ENCODE measurements at regions not wholly inside any gene's neighbourhood (a gene's known extent, or its start where the extent isn't known, plus 50 kb on each side); places are given as distances from the start of the nearest gene placed in this dataset.

DNA sequence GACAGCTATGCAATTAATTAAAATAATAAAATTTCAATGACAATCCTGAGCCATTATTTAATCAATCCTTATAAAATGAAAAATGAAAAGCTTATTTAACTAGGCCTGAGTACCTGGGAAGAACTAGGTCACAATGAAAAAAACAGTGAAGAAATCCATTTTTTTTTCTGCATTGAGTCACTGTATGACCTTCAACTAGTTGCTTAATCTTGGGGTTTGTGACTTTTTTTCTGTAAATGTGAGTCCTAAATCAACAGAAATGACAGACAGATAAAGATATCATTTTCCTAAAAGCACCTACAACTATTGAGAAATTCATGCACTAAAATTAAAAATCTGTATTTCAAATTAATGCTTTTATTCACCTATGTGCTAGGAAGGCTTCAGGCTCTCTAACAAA is 96.8 kb downstream of the TMEM26 start:
- TF ChIP-seq, protein P1, sequence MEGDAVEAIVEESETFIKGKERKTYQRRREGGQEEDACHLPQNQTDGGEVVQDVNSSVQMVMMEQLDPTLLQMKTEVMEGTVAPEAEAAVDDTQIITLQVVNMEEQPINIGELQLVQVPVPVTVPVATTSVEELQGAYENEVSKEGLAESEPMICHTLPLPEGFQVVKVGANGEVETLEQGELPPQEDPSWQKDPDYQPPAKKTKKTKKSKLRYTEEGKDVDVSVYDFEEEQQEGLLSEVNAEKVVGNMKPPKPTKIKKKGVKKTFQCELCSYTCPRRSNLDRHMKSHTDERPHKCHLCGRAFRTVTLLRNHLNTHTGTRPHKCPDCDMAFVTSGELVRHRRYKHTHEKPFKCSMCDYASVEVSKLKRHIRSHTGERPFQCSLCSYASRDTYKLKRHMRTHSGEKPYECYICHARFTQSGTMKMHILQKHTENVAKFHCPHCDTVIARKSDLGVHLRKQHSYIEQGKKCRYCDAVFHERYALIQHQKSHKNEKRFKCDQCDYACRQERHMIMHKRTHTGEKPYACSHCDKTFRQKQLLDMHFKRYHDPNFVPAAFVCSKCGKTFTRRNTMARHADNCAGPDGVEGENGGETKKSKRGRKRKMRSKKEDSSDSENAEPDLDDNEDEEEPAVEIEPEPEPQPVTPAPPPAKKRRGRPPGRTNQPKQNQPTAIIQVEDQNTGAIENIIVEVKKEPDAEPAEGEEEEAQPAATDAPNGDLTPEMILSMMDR (conservative IDR thresholded peaks at IDR 0.05; ENCODE audit: low read depth, low read length), result no peak
- TF ChIP-seq EZH2 (IDR thresholded peaks at IDR 0.05; ENCODE audit: low read length, unreplicated experiment), result no peak
- no peak for TF ChIP-seq EZH2phosphoT487 (IDR thresholded peaks at IDR 0.05; ENCODE audit: borderline replicate concordance, low read length)
